Epithelial cell of esophagus (primary cell): ENCODE measurements at regions not wholly inside any gene's neighbourhood (a gene's known extent, or its start where the extent isn't known, plus 50 kb on each side); places are given as distances from the start of the nearest gene placed in this dataset.
A peak's percentile ranks its signal among the peaks of the same experiment; 100 is the strongest.

Source experiments
- DNase-seq: peaks from one replicate; pipeline ENCODE4 v3.0.0; 2010; ENCODE audit warnings: low read depth
- H3K4me3 ChIP-seq: 2 replicates; pipeline ENCODE4 v1.5.1; 2011; ENCODE audit warnings: mild to moderate bottlenecking, low read length, control low read depth
- TF ChIP-seq, protein P1 (sequence below): IDR thresholded peaks from 2 replicates; pipeline ENCODE4 v1.5.1; 2011; ENCODE audit warnings: low read depth, mild to moderate bottlenecking, low read length, control low read depth, inconsistent platforms; ENCODE audit not compliant: insufficient read depth; ENCODE audit errors: missing control alignments

DNA sequence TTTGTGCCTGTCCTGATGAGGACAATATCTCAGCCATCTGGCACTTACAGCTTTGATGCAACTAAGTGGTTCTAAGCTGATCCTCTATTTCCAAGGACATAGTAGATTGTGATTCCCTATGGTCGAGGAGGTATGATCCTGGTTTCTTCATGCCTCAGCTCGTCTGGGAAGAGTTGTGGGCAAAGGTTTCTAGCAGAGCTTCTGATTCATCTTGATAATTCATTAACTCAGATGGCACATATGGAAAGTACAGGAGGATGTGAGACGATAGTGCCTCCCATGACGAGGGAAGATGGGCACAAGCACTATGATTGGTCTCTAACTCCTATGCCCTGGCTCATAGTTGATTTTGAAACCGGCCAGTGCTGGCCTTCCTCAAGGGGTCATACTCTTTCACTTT, 334.2 kb upstream of the SEMA6D start:
- peak; percentile 70 for DNase-seq
- no peak overlapping the region for H3K4me3 ChIP-seq
- TF ChIP-seq, protein P1, sequence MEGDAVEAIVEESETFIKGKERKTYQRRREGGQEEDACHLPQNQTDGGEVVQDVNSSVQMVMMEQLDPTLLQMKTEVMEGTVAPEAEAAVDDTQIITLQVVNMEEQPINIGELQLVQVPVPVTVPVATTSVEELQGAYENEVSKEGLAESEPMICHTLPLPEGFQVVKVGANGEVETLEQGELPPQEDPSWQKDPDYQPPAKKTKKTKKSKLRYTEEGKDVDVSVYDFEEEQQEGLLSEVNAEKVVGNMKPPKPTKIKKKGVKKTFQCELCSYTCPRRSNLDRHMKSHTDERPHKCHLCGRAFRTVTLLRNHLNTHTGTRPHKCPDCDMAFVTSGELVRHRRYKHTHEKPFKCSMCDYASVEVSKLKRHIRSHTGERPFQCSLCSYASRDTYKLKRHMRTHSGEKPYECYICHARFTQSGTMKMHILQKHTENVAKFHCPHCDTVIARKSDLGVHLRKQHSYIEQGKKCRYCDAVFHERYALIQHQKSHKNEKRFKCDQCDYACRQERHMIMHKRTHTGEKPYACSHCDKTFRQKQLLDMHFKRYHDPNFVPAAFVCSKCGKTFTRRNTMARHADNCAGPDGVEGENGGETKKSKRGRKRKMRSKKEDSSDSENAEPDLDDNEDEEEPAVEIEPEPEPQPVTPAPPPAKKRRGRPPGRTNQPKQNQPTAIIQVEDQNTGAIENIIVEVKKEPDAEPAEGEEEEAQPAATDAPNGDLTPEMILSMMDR: no peak

DNA sequence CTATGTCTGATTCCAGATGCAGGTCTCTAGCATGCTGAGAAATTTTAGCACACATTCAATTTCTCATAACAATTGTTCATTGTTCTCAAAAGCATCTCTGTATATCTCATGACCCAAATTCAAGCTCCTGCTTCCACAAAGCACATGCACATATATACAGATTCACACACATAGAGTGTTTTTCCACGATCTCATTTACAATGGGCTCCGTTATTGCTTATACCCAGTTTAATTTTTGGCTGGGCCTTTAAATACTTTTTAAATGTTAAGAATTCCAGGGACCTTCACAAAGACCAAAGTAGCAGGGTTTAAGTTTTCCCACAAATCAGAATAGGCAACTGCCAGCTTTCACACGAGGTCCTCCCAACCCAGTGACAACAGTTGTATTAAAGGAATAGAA, 333.5 kb upstream of the SEMA6D start:
- H3K4me3 ChIP-seq: no peak overlapping the region
- TF ChIP-seq, protein P1: no peak
- no peak for DNase-seq

DNA sequence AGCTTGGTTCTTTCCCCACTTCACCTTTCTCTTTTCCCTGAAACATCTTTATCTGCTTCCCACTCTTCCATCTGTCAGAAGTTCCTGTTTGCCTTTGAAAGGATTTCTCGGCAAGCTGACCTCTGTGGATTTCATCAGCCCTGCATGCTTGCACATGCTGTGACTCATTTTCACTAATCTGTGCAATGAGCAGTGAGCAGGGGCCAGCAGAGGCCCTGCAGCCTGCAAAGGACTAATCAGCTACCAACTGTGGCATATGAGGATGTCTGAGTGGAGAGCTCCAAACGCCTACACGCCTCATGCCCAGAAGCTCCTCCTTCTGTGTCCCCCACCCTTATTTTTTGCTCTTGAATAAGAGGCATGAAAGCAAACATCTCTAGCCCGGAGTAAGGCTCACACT, 333.0 kb upstream of the SEMA6D start:
- DNase-seq: peak; percentile 92
- H3K4me3 ChIP-seq: no peak overlapping the region
- TF ChIP-seq, protein P1: no peak

DNA sequence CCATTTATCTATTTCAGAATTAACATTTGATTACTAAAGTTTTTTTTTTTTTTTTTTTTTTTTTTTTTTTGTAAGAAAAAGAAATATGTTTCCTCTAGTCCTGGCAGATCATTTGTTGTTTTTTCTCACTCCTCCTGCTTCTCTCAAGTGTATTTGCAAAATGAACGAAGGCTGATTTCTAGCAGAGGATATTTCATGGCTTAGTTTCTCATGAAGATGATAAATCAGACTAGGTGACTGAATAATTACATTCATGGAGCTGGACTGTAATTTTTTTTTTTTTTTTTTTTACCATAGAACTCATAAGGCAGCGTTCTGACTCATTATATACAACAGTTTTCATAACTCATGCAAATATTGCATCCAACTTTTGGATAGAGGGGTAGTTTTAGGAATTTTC, 332.5 kb upstream of the SEMA6D start:
- DNase-seq: no peak
- TF ChIP-seq, protein P1: no peak

DNA sequence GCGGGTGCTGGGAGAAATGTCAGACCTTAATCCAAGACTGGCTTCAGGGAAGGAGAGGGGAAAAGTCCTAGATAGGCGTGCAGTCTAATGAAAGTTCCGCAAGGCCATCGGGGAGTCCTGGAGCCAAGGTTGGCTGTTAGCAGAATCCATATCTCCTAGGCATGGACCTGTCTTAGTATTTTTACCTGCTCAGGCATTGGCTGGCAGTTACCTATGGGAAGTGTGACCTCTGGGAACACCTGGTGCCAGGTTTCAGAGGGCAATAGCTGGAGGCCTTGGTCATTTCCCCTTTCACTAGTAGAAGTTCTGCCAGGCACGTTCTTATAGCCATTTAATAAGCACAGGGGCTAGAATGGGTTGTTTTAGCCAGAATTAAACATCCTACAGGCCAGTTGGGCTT, 330.8 kb upstream of the SEMA6D start:
- no peak for DNase-seq
- H3K4me3 ChIP-seq: no peak overlapping the region
- TF ChIP-seq, protein P1: no peak

More for the DNA sequence above, 332.5 kb upstream of the SEMA6D start:
- H3K4me3 ChIP-seq: no peak overlapping the region

DNA sequence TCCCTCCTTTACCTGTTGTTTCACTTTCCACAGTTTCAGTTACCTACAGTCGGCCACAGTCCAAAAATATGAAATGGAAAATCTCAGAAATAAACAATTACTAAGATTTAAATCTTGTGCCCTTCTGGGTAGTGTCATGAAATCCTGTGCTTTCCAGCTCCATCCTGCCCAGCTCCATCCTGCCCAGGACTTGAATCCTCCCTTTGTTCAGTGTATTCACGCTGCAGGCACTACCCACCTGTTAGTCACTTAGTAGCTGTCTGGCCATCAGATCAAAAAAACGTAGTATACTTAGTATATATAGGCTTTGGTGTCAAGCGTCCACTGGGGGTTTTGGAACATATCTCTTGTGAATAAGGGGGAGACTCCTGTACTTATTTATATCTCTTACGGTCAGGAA, 329.0 kb upstream of the SEMA6D start:
- TF ChIP-seq, protein P1: no peak
- DNase-seq: peak; percentile 54
- no peak overlapping the region for H3K4me3 ChIP-seq

DNA sequence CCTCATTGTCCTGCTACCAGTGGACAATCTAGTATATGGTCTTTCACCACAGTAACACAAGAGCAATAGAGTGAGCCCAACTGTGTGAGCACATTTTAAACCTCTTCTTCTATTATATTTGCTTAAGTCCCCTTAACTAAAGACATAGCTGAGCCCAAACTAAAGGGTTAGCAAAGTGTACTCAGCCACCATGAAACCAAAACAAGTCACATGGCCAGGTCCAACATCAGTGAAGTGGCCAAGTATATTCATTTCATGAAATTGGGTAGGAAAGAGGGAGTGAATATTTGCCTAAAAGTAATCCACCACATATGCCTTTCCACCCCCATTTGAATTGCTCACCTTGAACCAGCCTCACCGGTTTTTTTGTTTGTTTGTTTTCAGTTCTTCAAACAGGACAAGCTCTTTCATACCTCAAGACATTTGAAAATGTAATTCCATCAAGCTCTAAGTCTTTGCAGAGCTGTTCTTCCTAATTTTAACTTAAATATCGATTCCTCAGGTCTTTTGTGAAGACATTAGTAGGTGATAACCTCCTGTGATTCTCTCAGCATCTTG, 327.0 kb upstream of the SEMA6D start:
- no peak for DNase-seq
- H3K4me3 ChIP-seq: no peak overlapping the region
- TF ChIP-seq, protein P1: no peak
